ENCODE measurements at regions not wholly inside any gene's neighbourhood (a gene's known extent, or its start where the extent isn't known, plus 50 kb on each side); places are given as distances from the start of the nearest gene placed in this dataset.

GRCh38 chrX:77200663-77201062 is 246.5 kb upstream of the FGF16 start:
- Mint-ChIP-seq H3K4me1 (no peaks in the 10 kb centered on the region), H3K27me3 (ENCODE audit: low read depth) (no peaks in the 10 kb centered on the region; the same call in 1 of the 2 replicates), H3K4me3 (no peak overlapping the region), H3K27ac (no peak overlapping the region), H3K36me3 (ENCODE audit: insufficient read depth in 1 of 3, low read depth in 3 of 3) (peaks cover 0 to 5% (median 4%) of the 10 kb centered on the region in 3 experiments; a peak in 5 of 7 replicates), H3K9me3 (peaks cover 70 to 85% of the 10 kb centered on the region in 2 experiments)
- Histone ChIP-seq H3T11ph (ENCODE audit: low read length) (no peak overlapping the region), H3K23me2 (ENCODE audit: insufficient read length, low read depth, low read length, poor library complexity, severe bottlenecking) (no peaks in the 10 kb centered on the region), H3K23ac (ENCODE audit: insufficient read length, low read depth, low read length) (no peak overlapping the region), H3K27ac (ENCODE audit: insufficient read length, low read depth, low read length) (no peak overlapping the region), H3K14ac (ENCODE audit: insufficient read depth, low read length) (no peak overlapping the region), H2BK20ac (ENCODE audit: low read depth, low read length, poor library complexity, severe bottlenecking) (no peak overlapping the region), H3K4me2 (ENCODE audit: insufficient read depth, insufficient read length, low read length) (no peak overlapping the region), H3K4ac (ENCODE audit: low read depth, low read length) (no peak overlapping the region), H3K79me1 (ENCODE audit: insufficient read depth, low read depth, low read length, poor library complexity, severe bottlenecking) (no peaks in the 10 kb centered on the region), H4K8ac (replicated peaks; ENCODE audit: insufficient read length, low read depth, low read length) (no peak overlapping the region), H2BK12ac (ENCODE audit: insufficient read length, low read depth, low read length) (no peak overlapping the region), H3K18ac (ENCODE audit: insufficient read length, low read depth, low read length) (no peak overlapping the region), H3K79me2 (ENCODE audit: insufficient read depth, low read length) (no peaks in the 10 kb centered on the region), H2BK15ac (ENCODE audit: low read depth, low read length) (no peak overlapping the region), H2BK120ac (ENCODE audit: low read depth, low read length, poor library complexity, severe bottlenecking) (no peak overlapping the region), H4K20me1 (ENCODE audit: control insufficient read depth, insufficient read depth, insufficient read length) (no peaks in the 10 kb centered on the region), H3K9ac (ENCODE audit: extremely low read depth, insufficient read length, low read length) (no peak overlapping the region), H3K27me3 (ENCODE audit: insufficient read depth, low read length) (no peaks in the 10 kb centered on the region), H2BK5ac (ENCODE audit: insufficient read length, low read length) (no peak overlapping the region), H4K91ac (ENCODE audit: insufficient read length, low read depth, low read length) (no peak overlapping the region), H4K5ac (ENCODE audit: insufficient read length, low read depth, low read length) (no peak overlapping the region), H2AFZ (ENCODE audit: low read length) (no peak overlapping the region), H3K4me1 (ENCODE audit: insufficient read depth, low read length) (no peaks in the 10 kb centered on the region), H2AK5ac (ENCODE audit: insufficient read length, low read length) (no peak overlapping the region), H3K9me3 (ENCODE audit: control insufficient read depth, low read depth, low read length) (peaks cover 9% of the 10 kb centered on the region), H3K56ac (ENCODE audit: insufficient read length, low read depth, low read length) (no peak overlapping the region)
- WGBS (ENCODE audit: extremely low coverage, insufficient read length, low lambda C conversion rate), result no CpG with 5 or more reads among the region's 4 CpGs
- no peak for TF ChIP-seq CTCF (conservative IDR thresholded peaks at IDR 0.05)
- no peak for DNase-seq

Measured in H9 (cell line).